ENCODE measurements at regions not wholly inside any gene's neighbourhood (a gene's known extent, or its start where the extent isn't known, plus 50 kb on each side); places are given as distances from the start of the nearest gene placed in this dataset.
A peak's percentile ranks its signal among the peaks of the same experiment; 100 is the strongest.

DNA sequence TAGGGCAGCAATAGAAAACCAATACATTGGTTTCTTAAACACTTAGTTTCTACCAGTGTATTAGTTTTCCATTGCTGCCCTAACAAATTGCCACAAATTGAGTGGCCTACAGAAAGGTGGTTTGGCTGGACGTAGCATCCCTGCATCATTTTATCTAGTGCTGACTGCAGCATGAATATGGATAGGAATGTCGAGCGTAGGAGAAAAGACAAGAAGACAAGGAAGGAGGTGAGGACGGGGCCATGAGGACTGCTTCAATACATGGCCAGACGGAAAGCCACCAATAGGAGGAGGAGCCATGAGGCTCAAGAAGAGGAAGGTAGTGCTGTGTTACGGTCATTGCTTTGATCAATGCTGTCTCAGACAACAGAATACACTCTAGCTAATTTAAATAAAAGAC, 154.5 kb upstream of the NDUFV2 start:
- H3K27ac Mint-ChIP-seq = no peak overlapping the region
- no peaks in the 10 kb centered on the region for H3K27me3 ChIP-seq (ENCODE audit: control insufficient read depth, insufficient read depth, low read length, poor library complexity, severe bottlenecking)
- no peaks in the 10 kb centered on the region for H3K36me3 Mint-ChIP-seq (ENCODE audit: low read depth)
- H3K27ac ChIP-seq (ENCODE audit: low read depth, low read length) = no peak overlapping the region
- peaks cover 13% of the 10 kb centered on the region for H3K4me1 Mint-ChIP-seq
- no peaks in the 10 kb centered on the region for H3K36me3 ChIP-seq (ENCODE audit: control insufficient read depth, insufficient read depth, low read length)
- H3K4me3 ChIP-seq (ENCODE audit: low read length) = no peak overlapping the region
- no peaks in the 10 kb centered on the region for H3K4me1 ChIP-seq (ENCODE audit: control insufficient read depth, insufficient read depth, low read length)
- H3K9ac ChIP-seq (ENCODE audit: extremely low read depth, low read length, poor library complexity, severe bottlenecking) = no peak overlapping the region
- no peak for TF ChIP-seq CTCF (conservative IDR thresholded peaks at IDR 0.05)
- H3K27me3 Mint-ChIP-seq (ENCODE audit: insufficient read depth) = no peaks in the 10 kb centered on the region
- 84 to 92% methylated on average over 5 to 6 of the region's 6 CpGs for WGBS, 2 experiments (ENCODE audit: insufficient coverage in 1 of 2, insufficient read length in 1 of 2)
- H3K9me3 ChIP-seq (ENCODE audit: control insufficient read depth, low read length) = peaks cover 14% of the 10 kb centered on the region
- no peak overlapping the region for H3K4me3 Mint-ChIP-seq
- DNase-seq = no peak
- H3K9me3 Mint-ChIP-seq = peaks cover 11% of the 10 kb centered on the region

DNA sequence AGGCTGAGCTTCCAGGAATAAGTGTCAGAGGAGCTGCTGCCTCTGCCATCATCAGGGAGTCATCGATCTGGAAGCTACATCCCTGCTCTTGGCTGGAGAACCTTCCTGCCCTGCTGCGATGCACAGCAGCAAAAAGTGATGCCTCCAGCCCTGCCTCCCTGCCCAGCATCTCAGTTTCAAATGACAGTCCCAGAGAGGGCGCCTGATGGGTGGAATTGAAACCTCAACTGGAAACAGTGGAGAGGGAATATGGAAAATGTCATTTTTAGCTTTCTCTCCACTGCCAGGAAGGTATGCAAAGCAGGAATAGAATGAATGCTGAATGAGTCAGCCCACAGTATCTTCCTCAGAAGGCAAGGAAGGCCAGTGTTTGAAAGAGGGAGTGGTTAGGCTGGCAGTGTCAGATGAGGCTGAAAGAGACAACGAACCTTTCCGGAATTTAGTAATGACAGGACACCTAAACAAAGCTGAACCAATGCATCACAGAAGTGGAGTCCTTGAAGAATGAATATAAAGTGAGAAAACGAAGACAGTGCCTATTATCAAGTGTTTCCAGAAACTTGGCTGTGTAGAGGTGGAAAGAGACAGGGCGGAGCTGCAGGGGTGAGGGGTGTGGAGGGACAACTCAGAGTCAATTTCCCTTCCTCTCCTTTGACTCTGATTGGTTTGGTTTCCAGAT, 153.9 kb upstream of the NDUFV2 start:
- no peaks in the 10 kb centered on the region for H3K27me3 ChIP-seq (ENCODE audit: control insufficient read depth, insufficient read depth, low read length, poor library complexity, severe bottlenecking)

GRCh38 chr18:8949206-8949605, 153.3 kb upstream of the NDUFV2 start:
- TF ChIP-seq CTCF (conservative IDR thresholded peaks at IDR 0.05) = no peak
- WGBS, 2 experiments (ENCODE audit: insufficient coverage in 1 of 2, insufficient read length in 1 of 2) = 83% methylated on average over 2 to 13 of the region's 13 CpGs
- Mint-ChIP-seq H3K9me3 (peaks cover 23% of the 10 kb centered on the region), H3K36me3 (ENCODE audit: low read depth) (no peaks in the 10 kb centered on the region), H3K4me1 (peaks cover 13% of the 10 kb centered on the region), H3K4me3 (no peak overlapping the region), H3K27me3 (ENCODE audit: insufficient read depth) (no peaks in the 10 kb centered on the region), H3K27ac (no peak overlapping the region)
- H3K9ac ChIP-seq (ENCODE audit: extremely low read depth, low read length, poor library complexity, severe bottlenecking) = no peak overlapping the region
- peaks cover 21% of the 10 kb centered on the region for H3K9me3 ChIP-seq (ENCODE audit: control insufficient read depth, low read length)
- no peak for DNase-seq
- no peak overlapping the region for H3K4me3 ChIP-seq (ENCODE audit: low read length)
- no peaks in the 10 kb centered on the region for H3K4me1 ChIP-seq (ENCODE audit: control insufficient read depth, insufficient read depth, low read length)
- H3K36me3 ChIP-seq (ENCODE audit: control insufficient read depth, insufficient read depth, low read length) = no peaks in the 10 kb centered on the region
- H3K27me3 ChIP-seq (ENCODE audit: control insufficient read depth, insufficient read depth, low read length, poor library complexity, severe bottlenecking) = no peaks in the 10 kb centered on the region
- H3K27ac ChIP-seq (ENCODE audit: low read depth, low read length) = peak overlapping the region; percentile 55

More for the DNA sequence above, 153.9 kb upstream of the NDUFV2 start:
- Histone ChIP-seq H3K36me3 (ENCODE audit: control insufficient read depth, insufficient read depth, low read length) (no peaks in the 10 kb centered on the region), H3K9me3 (ENCODE audit: control insufficient read depth, low read length) (peaks cover 20% of the 10 kb centered on the region), H3K9ac (ENCODE audit: extremely low read depth, low read length, poor library complexity, severe bottlenecking) (no peak overlapping the region), H3K27ac (ENCODE audit: low read depth, low read length) (no peak overlapping the region), H3K4me1 (ENCODE audit: control insufficient read depth, insufficient read depth, low read length) (no peaks in the 10 kb centered on the region), H3K4me3 (ENCODE audit: low read length) (no peak overlapping the region)
- Mint-ChIP-seq H3K36me3 (ENCODE audit: low read depth) (no peaks in the 10 kb centered on the region), H3K4me3 (no peak overlapping the region), H3K27me3 (ENCODE audit: insufficient read depth) (no peaks in the 10 kb centered on the region), H3K4me1 (peaks cover 13% of the 10 kb centered on the region), H3K9me3 (peaks cover 17% of the 10 kb centered on the region), H3K27ac (no peak overlapping the region)
- no peak for TF ChIP-seq CTCF (conservative IDR thresholded peaks at IDR 0.05)
- no peak for DNase-seq
- 76 to 82% methylated on average over 5 to 7 of the region's 7 CpGs for WGBS, 2 experiments (ENCODE audit: insufficient coverage in 1 of 2, insufficient read length in 1 of 2)

Measured in endodermal cell (in vitro differentiated cells).